ENCODE measurements at regions not wholly inside any gene's neighbourhood (a gene's known extent, or its start where the extent isn't known, plus 50 kb on each side); places are given as distances from the start of the nearest gene placed in this dataset.

DNA sequence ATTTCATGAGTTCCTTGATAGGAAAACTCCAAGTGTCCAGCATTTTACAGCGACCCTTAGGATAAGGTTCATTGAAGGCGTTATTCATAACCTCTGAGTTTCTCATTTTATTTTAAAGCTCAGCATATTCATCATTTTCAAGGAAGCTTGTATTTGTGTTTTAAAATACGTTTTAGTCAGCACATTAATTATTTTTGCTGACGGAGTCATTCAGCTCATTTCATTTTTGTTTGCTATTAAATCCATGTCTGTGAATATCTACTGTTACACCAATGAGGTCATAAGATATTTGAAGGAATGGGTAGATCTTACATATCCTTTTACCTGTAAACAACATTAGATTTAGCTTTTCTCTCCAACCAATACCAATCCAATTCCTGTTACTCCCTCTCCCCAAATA lies 1766.3 kb upstream of the PCDH10 start:
- TF ChIP-seq, protein P1, sequence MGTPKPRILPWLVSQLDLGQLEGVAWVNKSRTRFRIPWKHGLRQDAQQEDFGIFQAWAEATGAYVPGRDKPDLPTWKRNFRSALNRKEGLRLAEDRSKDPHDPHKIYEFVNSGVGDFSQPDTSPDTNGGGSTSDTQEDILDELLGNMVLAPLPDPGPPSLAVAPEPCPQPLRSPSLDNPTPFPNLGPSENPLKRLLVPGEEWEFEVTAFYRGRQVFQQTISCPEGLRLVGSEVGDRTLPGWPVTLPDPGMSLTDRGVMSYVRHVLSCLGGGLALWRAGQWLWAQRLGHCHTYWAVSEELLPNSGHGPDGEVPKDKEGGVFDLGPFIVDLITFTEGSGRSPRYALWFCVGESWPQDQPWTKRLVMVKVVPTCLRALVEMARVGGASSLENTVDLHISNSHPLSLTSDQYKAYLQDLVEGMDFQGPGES (IDR thresholded peaks at IDR 0.05): no peak
- TF ChIP-seq SMAD5 (IDR thresholded peaks at IDR 0.05; ENCODE audit: low read depth) (no peak), GATAD2B (conservative IDR thresholded peaks at IDR 0.05; ENCODE audit: low read depth) (no peak), SMAD1 (IDR thresholded peaks at IDR 0.05; ENCODE audit: low read depth, partially characterized antibody) (no peak), CHD2 (IDR thresholded peaks at IDR 0.05; ENCODE audit: borderline replicate concordance, low read depth, low read length) (no peak), YBX1 (IDR thresholded peaks at IDR 0.05) (no peak), ZNF622 (IDR thresholded peaks at IDR 0.05) (no peak), BRCA1 (IDR thresholded peaks at IDR 0.05; ENCODE audit: low read depth, low read length) (no peak), ZZZ3 (IDR thresholded peaks at IDR 0.05; ENCODE audit: control insufficient read depth, insufficient read length, low read depth) (no peak), MTA2 (IDR thresholded peaks at IDR 0.05; ENCODE audit: low read depth) (no peak), NFYA (IDR thresholded peaks at IDR 0.05; ENCODE audit: borderline replicate concordance, low read depth, low read length) (no peak), SIN3A (IDR thresholded peaks at IDR 0.05; ENCODE audit: low read depth, low read length) (no peak), MTA3 (IDR thresholded peaks at IDR 0.05; ENCODE audit: borderline replicate concordance, low read length) (no peak)
- TF ChIP-seq, protein P2, sequence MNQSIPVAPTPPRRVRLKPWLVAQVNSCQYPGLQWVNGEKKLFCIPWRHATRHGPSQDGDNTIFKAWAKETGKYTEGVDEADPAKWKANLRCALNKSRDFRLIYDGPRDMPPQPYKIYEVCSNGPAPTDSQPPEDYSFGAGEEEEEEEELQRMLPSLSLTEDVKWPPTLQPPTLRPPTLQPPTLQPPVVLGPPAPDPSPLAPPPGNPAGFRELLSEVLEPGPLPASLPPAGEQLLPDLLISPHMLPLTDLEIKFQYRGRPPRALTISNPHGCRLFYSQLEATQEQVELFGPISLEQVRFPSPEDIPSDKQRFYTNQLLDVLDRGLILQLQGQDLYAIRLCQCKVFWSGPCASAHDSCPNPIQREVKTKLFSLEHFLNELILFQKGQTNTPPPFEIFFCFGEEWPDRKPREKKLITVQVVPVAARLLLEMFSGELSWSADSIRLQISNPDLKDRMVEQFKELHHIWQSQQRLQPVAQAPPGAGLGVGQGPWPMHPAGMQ (IDR thresholded peaks at IDR 0.05; ENCODE audit: borderline replicate concordance): no peak
- TF ChIP-seq, protein P3, sequence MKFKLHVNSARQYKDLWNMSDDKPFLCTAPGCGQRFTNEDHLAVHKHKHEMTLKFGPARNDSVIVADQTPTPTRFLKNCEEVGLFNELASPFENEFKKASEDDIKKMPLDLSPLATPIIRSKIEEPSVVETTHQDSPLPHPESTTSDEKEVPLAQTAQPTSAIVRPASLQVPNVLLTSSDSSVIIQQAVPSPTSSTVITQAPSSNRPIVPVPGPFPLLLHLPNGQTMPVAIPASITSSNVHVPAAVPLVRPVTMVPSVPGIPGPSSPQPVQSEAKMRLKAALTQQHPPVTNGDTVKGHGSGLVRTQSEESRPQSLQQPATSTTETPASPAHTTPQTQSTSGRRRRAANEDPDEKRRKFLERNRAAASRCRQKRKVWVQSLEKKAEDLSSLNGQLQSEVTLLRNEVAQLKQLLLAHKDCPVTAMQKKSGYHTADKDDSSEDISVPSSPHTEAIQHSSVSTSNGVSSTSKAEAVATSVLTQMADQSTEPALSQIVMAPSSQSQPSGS (IDR thresholded peaks at IDR 0.05; ENCODE audit: low read length): no peak
- Histone ChIP-seq H3K4me1 (ENCODE audit: control insufficient read depth, insufficient read depth, low read length) (no peaks in the 10 kb centered on the region), H3K27ac (ENCODE audit: control insufficient read depth, insufficient read depth) (no peak overlapping the region), H3K36me3 (ENCODE audit: control insufficient read depth in 2 of 2, insufficient read depth in 2 of 2, low read length in 1 of 2) (no peaks in the 10 kb centered on the region), H3K79me2 (ENCODE audit: control insufficient read depth, insufficient read depth, low read length) (no peaks in the 10 kb centered on the region), H3K27me3 (replicated peaks in 1 of 2; ENCODE audit: control insufficient read depth in 2 of 2, insufficient read depth in 2 of 2, low read length in 1 of 2) (no peaks in the 10 kb centered on the region), H3K9me3 (replicated peaks; ENCODE audit: control insufficient read depth, insufficient read depth, low read length) (no peaks in the 10 kb centered on the region; the same call in 2 of the 3 replicates), H3K9ac (ENCODE audit: control insufficient read depth, insufficient read depth, low read length) (no peak overlapping the region), H3K4me3 (no peak overlapping the region), H4K20me1 (ENCODE audit: control insufficient read depth, insufficient read depth) (no peaks in the 10 kb centered on the region), H2AFZ (ENCODE audit: control insufficient read depth, low read depth, low read length) (no peak overlapping the region), H3K4me2 (ENCODE audit: control insufficient read depth, insufficient read depth) (no peak overlapping the region)
- ATAC-seq (no peak), DNase-seq (ENCODE audit: low read depth, low spot score) (no peak), FAIRE-seq (no peak)
- SMC1A ChIA-PET (ENCODE audit: uncharacterized antibody, unreplicated experiment): no interaction called here
- 19% methylated on average over 4 of the region's 4 CpGs for WGBS (ENCODE audit: insufficient coverage, insufficient replicate concordance, low lambda C conversion rate, missing lambda C conversion rate)
- intact Hi-C loops (cut with micrococcal nuclease; ENCODE audit: unreplicated experiment): no loop called here
- POLR2A ChIA-PET: no interaction called here
- CTCF ChIA-PET: no interaction called here
- in situ Hi-C loops (cut with MboI): no loop called here
- no TSS peak for BruUV-seq (replicated peaks)
- RAD21 ChIA-PET (ENCODE audit: unreplicated experiment): no interaction called here

Data from GM12878 (cell line).